SK-N-SH (cell line): ENCODE measurements at regions not wholly inside any gene's neighbourhood (a gene's known extent, or its start where the extent isn't known, plus 50 kb on each side); places are given as distances from the start of the nearest gene placed in this dataset.
A peak's percentile ranks its signal among the peaks of the same experiment; 100 is the strongest.

Experiments
- CTCF ChIA-PET: fragments of 300-600, 350-600 bp; formaldehyde crosslinking; extraction: SDS; loops from one replicate; lab custom pipeline; 2021; lab: Yijun Ruan, JAX
- POLR2A ChIA-PET: fragments of 350-600 bp; sonication (Branson Sonifier 250); formaldehyde crosslinking; extraction: SDS; loops from one replicate; lab custom pipeline; 2020; ENCODE audit warnings: antibody characterized with exemption, inconsistent platforms; lab: Yijun Ruan, JAX
- DNase-seq: peaks from one replicate; pipeline ENCODE4 v3.0.0; 2012
- H2AFZ ChIP-seq: fragments of 200-600 bp; sonication (generic); 2 replicates; pipeline ENCODE4 v1.8.1; 2016; ENCODE audit warnings: antibody characterized with exemption, mild to moderate bottlenecking, low read depth
- H3F3A ChIP-seq: fragments of 200-600 bp; sonication (generic); replicated peaks from 2 replicates; pipeline ENCODE3; 2016; ENCODE audit warnings: antibody characterized with exemption, mild to moderate bottlenecking; ENCODE audit not compliant: insufficient read depth
- H3K27ac ChIP-seq, 2 experiments: fragments of 200-500 bp in 1 of 2; fragments of 200-600 bp in 1 of 2; sonication (Bioruptor generic) in 1 of 2; sonication (generic), shearing (Covaris generic) in 1 of 2; 2 replicates each; pipeline versions ENCODE4 v1.5.1 to v1.6.1; 2014 to 2016; ENCODE audit warnings: low read depth in 2 of 2, inconsistent platforms in 1 of 2, low read length in 1 of 2, mild to moderate bottlenecking in 1 of 2, mixed read lengths in 1 of 2
- H3K27me3 ChIP-seq: fragments of 200-600 bp; sonication (generic), shearing (Covaris generic); 2 replicates; pipeline ENCODE4 v1.6.1; 2016; ENCODE audit warnings: mixed run types; ENCODE audit not compliant: insufficient read depth
- H3K36me3 ChIP-seq, 2 experiments: fragments of 200-500 bp in 1 of 2; fragments of 200-600 bp in 1 of 2; sonication (Bioruptor generic) in 1 of 2; sonication (generic) in 1 of 2; replicated peaks in 1 of 2; 2 replicates each; pipeline versions ENCODE3 to v1.5.1; 2014 to 2016; ENCODE audit warnings: low read length in 1 of 2, mild to moderate bottlenecking in 1 of 2; ENCODE audit not compliant: insufficient read depth in 2 of 2, control insufficient read depth in 1 of 2
- H3K4me1 ChIP-seq, 2 experiments: fragments of 200-500 bp in 1 of 2; fragments of 200-600 bp in 1 of 2; sonication (Bioruptor generic) in 1 of 2; sonication (generic), shearing (Covaris generic) in 1 of 2; 2 replicates each; pipeline versions ENCODE4 v1.5.1 to v1.6.1; 2014 to 2016; ENCODE audit warnings: low read depth in 1 of 2, low read length in 1 of 2, mixed run types in 1 of 2; ENCODE audit not compliant: insufficient read depth in 2 of 2, control insufficient read depth in 1 of 2
- H3K4me2 ChIP-seq: fragments of 200-600 bp; sonication (generic), shearing (Covaris generic); 2 replicates; pipeline ENCODE4 v1.6.1; 2017; ENCODE audit warnings: mixed run types
- H3K4me3 ChIP-seq, 2 experiments: fragments of 200-500 bp in 1 of 2; fragments of 200-600 bp in 1 of 2; sonication (Bioruptor generic) in 1 of 2; sonication (generic), shearing (Covaris generic) in 1 of 2; 2 replicates each; pipeline versions ENCODE4 v1.5.1 to v1.8.1; 2014 to 2016; ENCODE audit warnings: low read depth in 2 of 2, inconsistent platforms in 1 of 2, low read length in 1 of 2, mild to moderate bottlenecking in 1 of 2, mixed read lengths in 1 of 2, moderate library complexity in 1 of 2
- H3K79me2 ChIP-seq: fragments of 200-600 bp; sonication (generic); 2 replicates; pipeline ENCODE4 v1.8.1; 2017; ENCODE audit warnings: mild to moderate bottlenecking; ENCODE audit not compliant: insufficient read depth
- H3K9ac ChIP-seq: fragments of 200-600 bp; sonication (generic); 2 replicates; pipeline ENCODE4 v1.6.1; 2017; ENCODE audit warnings: mixed run types
- H3K9me2 ChIP-seq: fragments of 200-600 bp; sonication (generic); 2 replicates; pipeline ENCODE4 v1.6.1; 2017; ENCODE audit warnings: mixed run types
- H3K9me3 ChIP-seq: fragments of 200-600 bp; sonication (generic); 2 replicates; pipeline ENCODE4 v1.6.1; 2017; ENCODE audit warnings: mixed run types, mild to moderate bottlenecking, moderate library complexity
- H4K20me1 ChIP-seq: fragments of 200-600 bp; sonication (generic); 2 replicates; pipeline ENCODE4 v1.6.1; 2017; ENCODE audit warnings: mild to moderate bottlenecking, mixed run types; ENCODE audit not compliant: insufficient read depth
- CHD2 ChIP-seq: fragments of 150-350 bp; IDR thresholded peaks from 2 replicates; pipeline ENCODE4 v1.6.1; 2018; ENCODE audit warnings: low read length; ENCODE audit not compliant: partially characterized antibody
- EP300 ChIP-seq, 2 experiments: IDR thresholded peaks; 2 replicates each; pipeline versions ENCODE4 v1.4.0 to v1.6.1; 2012; ENCODE audit warnings: borderline replicate concordance in 1 of 2, low read depth in 1 of 2, low read length in 1 of 2
- FOSL2 ChIP-seq: IDR thresholded peaks from 2 replicates; pipeline ENCODE4 v1.4.0; 2012; ENCODE audit warnings: low read depth, mild to moderate bottlenecking, moderate library complexity, borderline replicate concordance
- GABPA ChIP-seq: IDR thresholded peaks from 2 replicates; pipeline ENCODE4 v1.4.0; 2012; ENCODE audit warnings: low read depth, mild to moderate bottlenecking
- JUND ChIP-seq: IDR thresholded peaks from 2 replicates; pipeline ENCODE4 v1.4.0; 2012
- MEF2A ChIP-seq: IDR thresholded peaks from 2 replicates; pipeline ENCODE4 v1.4.0; 2012; ENCODE audit warnings: low read depth, borderline replicate concordance
- NFIC ChIP-seq: IDR thresholded peaks from 2 replicates; pipeline ENCODE4 v1.4.0; 2012; ENCODE audit warnings: borderline replicate concordance
- NRF1 ChIP-seq: IDR thresholded peaks from 2 replicates; pipeline ENCODE4 v1.6.1; 2012; ENCODE audit warnings: low read depth, mild to moderate bottlenecking, low read length
- PBX3 ChIP-seq: IDR thresholded peaks from 2 replicates; pipeline ENCODE4; 2012
- RAD21 ChIP-seq: IDR thresholded peaks from 2 replicates; pipeline ENCODE4 v1.6.1; 2012; ENCODE audit warnings: mild to moderate bottlenecking, low read length
- RCOR1 ChIP-seq: fragments of 150-350 bp; IDR thresholded peaks from 2 replicates; pipeline ENCODE4 v1.6.1; 2017; ENCODE audit warnings: antibody characterized with exemption, low read length
- REST ChIP-seq: IDR thresholded peaks from 2 replicates; pipeline ENCODE4 v1.6.1; 2012; ENCODE audit warnings: mild to moderate bottlenecking, low read depth, low read length, moderate library complexity
- RXRA ChIP-seq: IDR thresholded peaks from 2 replicates; pipeline ENCODE4 v1.4.0; 2012; ENCODE audit warnings: low read depth, mild to moderate bottlenecking, borderline replicate concordance
- SIN3A ChIP-seq: IDR thresholded peaks from 2 replicates; pipeline ENCODE4 v1.6.1; 2012; ENCODE audit warnings: low read depth, mild to moderate bottlenecking, low read length, moderate library complexity, borderline replicate concordance
- SMC3 ChIP-seq: IDR thresholded peaks from 2 replicates; pipeline ENCODE4 v1.6.1; 2012; ENCODE audit warnings: low read depth, low read length, improper control_type of control experiment
- TAF1 ChIP-seq: IDR thresholded peaks from 2 replicates; pipeline ENCODE4 v1.6.1; 2012; ENCODE audit warnings: low read depth, mild to moderate bottlenecking, low read length, moderate library complexity, borderline replicate concordance
- TCF12 ChIP-seq: IDR thresholded peaks from 2 replicates; pipeline ENCODE4 v1.4.0; 2012
- TEAD4 ChIP-seq: IDR thresholded peaks from 2 replicates; pipeline ENCODE4 v1.4.0; 2012; ENCODE audit warnings: mild to moderate bottlenecking, borderline replicate concordance; ENCODE audit not compliant: insufficient read depth
- USF1 ChIP-seq: IDR thresholded peaks from 2 replicates; pipeline ENCODE4 v1.4.0; 2012; ENCODE audit warnings: low read depth, borderline replicate concordance
- YY1 ChIP-seq: IDR thresholded peaks from 2 replicates; pipeline ENCODE4 v1.4.0; 2012; ENCODE audit warnings: low read depth, mild to moderate bottlenecking
- WGBS: methylation state at CpG from one replicate; pipeline ENCODE4 v1.1.6; 2017; ENCODE audit warnings: low lambda C conversion rate; 5-methylcytosine and 5-hydroxymethylcytosine counted together
- TF ChIP-seq, protein P1 (sequence below): IDR thresholded peaks from 2 replicates; pipeline ENCODE4 v1.4.0; 2012; ENCODE audit warnings: low read depth
- TF ChIP-seq, protein P2 (sequence below): fragments of 200-600 bp; sonication (generic); IDR thresholded peaks from 2 replicates; pipeline ENCODE4 v1.6.1; 2017; ENCODE audit warnings: antibody characterized with exemption, mild to moderate bottlenecking, moderate library complexity

DNA sequence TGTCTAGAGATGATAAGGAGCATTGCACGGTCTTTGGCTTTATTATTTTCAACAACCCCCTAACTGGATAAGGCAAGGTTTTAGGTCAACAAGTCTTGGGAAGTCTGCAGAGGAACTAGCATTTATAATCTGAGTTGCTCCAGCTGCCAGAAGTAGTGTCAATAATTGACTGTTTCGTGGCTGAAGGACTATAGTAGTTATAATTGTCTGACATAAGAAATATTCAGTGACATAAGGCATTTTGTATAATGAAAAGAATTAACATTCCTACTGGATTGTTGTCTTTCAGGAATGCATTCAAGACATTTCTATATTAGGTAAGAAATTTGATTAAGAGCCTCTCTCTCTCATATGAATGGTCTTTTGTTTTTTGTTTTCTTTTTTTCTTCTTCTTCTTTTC lies 136.9 kb upstream of the SGK1 start (continued):
- TF ChIP-seq SMC3 (no peak), MEF2A (no peak), FOSL2 (no peak), NFIC (no peak), NRF1 (no peak), PBX3 (peak; percentile 22; the same call in 1 of the 2 replicates), TCF12 (peak; percentile 25; the same call in 1 of the 2 replicates), RAD21 (no peak)
- TF ChIP-seq, protein P1, sequence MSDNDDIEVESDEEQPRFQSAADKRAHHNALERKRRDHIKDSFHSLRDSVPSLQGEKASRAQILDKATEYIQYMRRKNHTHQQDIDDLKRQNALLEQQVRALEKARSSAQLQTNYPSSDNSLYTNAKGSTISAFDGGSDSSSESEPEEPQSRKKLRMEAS = no peak

GRCh38 chr6:134453792-134454510 lies 136.0 kb upstream of the SGK1 start:
- H3K4me1 ChIP-seq = peaks cover 2 to 6% of the 10 kb centered on the region in 2 experiments; a peak in 2 of 4 replicates
- no peak overlapping the region for H3K4me2 ChIP-seq
- no peak overlapping the region for H3K9ac ChIP-seq
- 90% methylated on average over 5 of the region's 5 CpGs for WGBS
- H3K4me3 ChIP-seq = no peak overlapping the region
- H3K27me3 ChIP-seq = no peaks in the 10 kb centered on the region
- H4K20me1 ChIP-seq = no peaks in the 10 kb centered on the region
- H3K9me3 ChIP-seq = no peaks in the 10 kb centered on the region
- H3K79me2 ChIP-seq = no peaks in the 10 kb centered on the region
- peak overlapping the region in 1 of 2 experiments; percentile 56; a peak in 1 of 4 replicates for H3K27ac ChIP-seq
- ChIA-PET POLR2A (no interaction called here), CTCF (no interaction called here)
- no peak for DNase-seq
- H2AFZ ChIP-seq = no peak overlapping the region
- H3K9me2 ChIP-seq = no peaks in the 10 kb centered on the region
- no peak for TF ChIP-seq CHD2
- TF ChIP-seq TCF12 = no peak
- TF ChIP-seq YY1 = no peak
- TF ChIP-seq NRF1 = no peak
- TF ChIP-seq TAF1 = no peak
- TF ChIP-seq RXRA = no peak
- TF ChIP-seq, protein P2, sequence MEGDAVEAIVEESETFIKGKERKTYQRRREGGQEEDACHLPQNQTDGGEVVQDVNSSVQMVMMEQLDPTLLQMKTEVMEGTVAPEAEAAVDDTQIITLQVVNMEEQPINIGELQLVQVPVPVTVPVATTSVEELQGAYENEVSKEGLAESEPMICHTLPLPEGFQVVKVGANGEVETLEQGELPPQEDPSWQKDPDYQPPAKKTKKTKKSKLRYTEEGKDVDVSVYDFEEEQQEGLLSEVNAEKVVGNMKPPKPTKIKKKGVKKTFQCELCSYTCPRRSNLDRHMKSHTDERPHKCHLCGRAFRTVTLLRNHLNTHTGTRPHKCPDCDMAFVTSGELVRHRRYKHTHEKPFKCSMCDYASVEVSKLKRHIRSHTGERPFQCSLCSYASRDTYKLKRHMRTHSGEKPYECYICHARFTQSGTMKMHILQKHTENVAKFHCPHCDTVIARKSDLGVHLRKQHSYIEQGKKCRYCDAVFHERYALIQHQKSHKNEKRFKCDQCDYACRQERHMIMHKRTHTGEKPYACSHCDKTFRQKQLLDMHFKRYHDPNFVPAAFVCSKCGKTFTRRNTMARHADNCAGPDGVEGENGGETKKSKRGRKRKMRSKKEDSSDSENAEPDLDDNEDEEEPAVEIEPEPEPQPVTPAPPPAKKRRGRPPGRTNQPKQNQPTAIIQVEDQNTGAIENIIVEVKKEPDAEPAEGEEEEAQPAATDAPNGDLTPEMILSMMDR = no peak
- no peak for TF ChIP-seq REST
- TF ChIP-seq RCOR1 = no peak
- no peak for TF ChIP-seq TEAD4
- TF ChIP-seq MEF2A = no peak
- no peak for TF ChIP-seq JUND
- TF ChIP-seq SMC3 = no peak
- no peak for TF ChIP-seq RAD21
- no peak for TF ChIP-seq GABPA
- TF ChIP-seq SIN3A = no peak
- no peak for TF ChIP-seq PBX3
- no peak for TF ChIP-seq EP300 (IDR thresholded peaks at IDR 0.05; ENCODE audit: borderline replicate concordance in 1 of 2, low read depth in 1 of 2, low read length in 1 of 2)
- no peak for TF ChIP-seq FOSL2
- no peak for TF ChIP-seq USF1
- H3F3A ChIP-seq = peaks cover 1% of the 10 kb centered on the region
- H3K36me3 ChIP-seq = no peaks in the 10 kb centered on the region
